HG02970 (cell line): ENCODE measurements at regions not wholly inside any gene's neighbourhood (a gene's known extent, or its start where the extent isn't known, plus 50 kb on each side); places are given as distances from the start of the nearest gene placed in this dataset.
"Not testable (repeated sequence)": the region's sequence is repeated elsewhere in the genome, so short reads cannot be mapped to it uniquely, and the experiment has no call there.

Experiments
- ATAC-seq: cut with Tn5 transposase; IDR thresholded peaks from one replicate; pipeline ENCODE4 v1.9.1; 2021; ENCODE audit warnings: mild to moderate bottlenecking, moderate library complexity, moderate number of reproducible peaks; ENCODE audit not compliant: unreplicated experiment, low FRiP score

GRCh38 chr10:28386503-28386868 lies 83.6 kb upstream of the MPP7 start:
- ATAC-seq = no peak

- no peak for ATAC-seq
Measured at GRCh38 chr10:28387140-28387539, 84.3 kb upstream of the MPP7 start.

- no peak for ATAC-seq
Measured at GRCh38 chr10:28391283-28391682, 88.4 kb upstream of the MPP7 start.

GRCh38 chr10:28393956-28394568 lies 91.2 kb upstream of the MPP7 start:
- ATAC-seq = peak; percentile 72

- ATAC-seq = no peak
Measured at GRCh38 chr10:28396331-28396730, 93.5 kb upstream of the MPP7 start.

- ATAC-seq = no peak
Measured at GRCh38 chr10:28397229-28397628, 94.4 kb upstream of the MPP7 start.

- ATAC-seq = no peak
Measured at GRCh38 chr10:28400176-28400575, 97.3 kb upstream of the MPP7 start.

GRCh38 chr10:28400681-28401080 lies 97.8 kb upstream of the MPP7 start:
- no peak for ATAC-seq

- not testable (repeated sequence) for ATAC-seq
Measured at GRCh38 chr10:28402611-28403073, 99.8 kb upstream of the MPP7 start.

- ATAC-seq = no peak
Measured at GRCh38 chr10:28403090-28403489, 100.2 kb upstream of the MPP7 start.

- ATAC-seq = no peak
Measured at GRCh38 chr10:28408237-28408777, 105.4 kb upstream of the MPP7 start.

GRCh38 chr10:28410420-28411135 lies 107.7 kb upstream of the MPP7 start:
- no peak for ATAC-seq

- no peak for ATAC-seq
Measured at GRCh38 chr10:28411136-28411460, 108.2 kb upstream of the MPP7 start.

- no peak for ATAC-seq
Measured at GRCh38 chr10:28411648-28412047, 108.8 kb upstream of the MPP7 start.

GRCh38 chr10:28418069-28418468 lies 114.8 kb upstream of the WAC start:
- ATAC-seq = no peak

GRCh38 chr10:28425422-28425821 lies 107.5 kb upstream of the WAC start:
- ATAC-seq = no peak

- ATAC-seq = no peak
Measured at GRCh38 chr10:28426392-28427159, 106.3 kb upstream of the WAC start.

- ATAC-seq = no peak
Measured at GRCh38 chr10:28427376-28427775, 105.5 kb upstream of the WAC start.

- ATAC-seq = no peak
Measured at GRCh38 chr10:28429045-28429444, 103.9 kb upstream of the WAC start.

- ATAC-seq = no peak
Measured at GRCh38 chr10:28429573-28430216, 103.2 kb upstream of the WAC start.

- ATAC-seq = no peak
Measured at GRCh38 chr10:28431139-28431538, 101.8 kb upstream of the WAC start.
